Thyroid gland (tissue), 4 donors: ENCODE measurements at regions not wholly inside any gene's neighbourhood (a gene's known extent, or its start where the extent isn't known, plus 50 kb on each side); places are given as distances from the start of the nearest gene placed in this dataset.

Source experiments
- DNase-seq, 2 donors: peaks; one replicate each; pipeline ENCODE4 v3.0.0-alpha.2; 2019
- H3K27ac ChIP-seq, 3 donors: fragments of 200-600 bp; sonication (generic); 1 replicate in 2 of 3; 2 replicates in 1 of 3; pipeline ENCODE4 v1.5.1; 2016 to 2019; ENCODE audit warnings: mild to moderate bottlenecking in 1 of 3, moderate library complexity in 1 of 3
- H3K27me3 ChIP-seq: fragments of 200-600 bp; sonication (generic); one replicate; pipeline ENCODE4 v1.5.1; 2019
- H3K36me3 ChIP-seq, 2 donors: fragments of 200-600 bp; sonication (generic); one replicate each; pipeline ENCODE4 v1.5.1; 2016 to 2019
- H3K4me1 ChIP-seq, 2 donors: fragments of 200-600 bp; sonication (generic); one replicate each; pipeline ENCODE4 v1.5.1; 2017 to 2019
- H3K4me3 ChIP-seq, 3 donors: fragments of 200-600 bp; sonication (generic); replicated peaks in 1 of 3; 1 replicate in 2 of 3; 2 replicates in 1 of 3; pipeline ENCODE4 v1.5.1; 2016; ENCODE audit warnings: mild to moderate bottlenecking in 1 of 3
- H3K9me3 ChIP-seq: fragments of 200-600 bp; sonication (generic); one replicate; pipeline ENCODE4 v1.5.1; 2017
- POLR2A ChIP-seq, 2 donors: fragments of 450-650 bp; IDR thresholded peaks; one replicate each; pipeline ENCODE4 v1.6.1; 2017; ENCODE audit warnings: antibody characterized with exemption in 2 of 2, mild to moderate bottlenecking in 2 of 2, moderate library complexity in 1 of 2
- WGBS, 2 donors: methylation state at CpG; one replicate each; pipeline ENCODE4 v1.1.5; 2017; 5-methylcytosine and 5-hydroxymethylcytosine counted together
- intact Hi-C: fragments of 100-400 bp; cut with DNase I; formaldehyde crosslinking; loops from one replicate; pipeline ENCODE4 v1.15.1; 2023
- TF ChIP-seq, protein P1 (sequence below), 6 experiments: fragments of 200-600 bp in 3 of 6; fragments of 450-650 bp in 3 of 6; sonication (generic) in 3 of 6; IDR thresholded peaks; one replicate each; pipeline ENCODE4 v1.5.1; 2016 to 2019; ENCODE audit warnings: antibody characterized with exemption in 6 of 6, mild to moderate bottlenecking in 2 of 6, inconsistent platforms in 1 of 6, moderate library complexity in 1 of 6

DNA sequence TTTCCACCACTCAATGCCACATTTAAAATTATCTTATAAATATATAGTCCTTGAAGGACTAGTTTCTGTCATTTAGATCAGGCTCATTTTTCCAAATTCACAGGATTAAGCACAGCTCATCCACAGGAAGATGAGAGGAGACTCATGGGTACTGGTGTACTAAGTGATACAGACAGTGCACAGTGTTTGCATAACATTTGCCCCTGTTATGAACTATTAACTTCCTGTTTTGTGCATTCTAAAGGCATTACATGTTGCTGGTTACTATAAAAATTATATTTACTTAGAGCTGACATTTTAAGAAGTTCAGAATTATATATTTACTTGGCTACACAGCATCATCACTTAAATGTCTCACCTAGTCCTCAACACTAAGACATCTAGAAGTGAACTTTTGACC, 772.0 kb downstream of the TECRL start:
- intact Hi-C loops: no loop called here
- no peaks in the 10 kb centered on the region for H3K9me3 ChIP-seq
- DNase-seq: no peak
- no peak for TF ChIP-seq POLR2A (IDR thresholded peaks at IDR 0.05)
- TF ChIP-seq, protein P1, sequence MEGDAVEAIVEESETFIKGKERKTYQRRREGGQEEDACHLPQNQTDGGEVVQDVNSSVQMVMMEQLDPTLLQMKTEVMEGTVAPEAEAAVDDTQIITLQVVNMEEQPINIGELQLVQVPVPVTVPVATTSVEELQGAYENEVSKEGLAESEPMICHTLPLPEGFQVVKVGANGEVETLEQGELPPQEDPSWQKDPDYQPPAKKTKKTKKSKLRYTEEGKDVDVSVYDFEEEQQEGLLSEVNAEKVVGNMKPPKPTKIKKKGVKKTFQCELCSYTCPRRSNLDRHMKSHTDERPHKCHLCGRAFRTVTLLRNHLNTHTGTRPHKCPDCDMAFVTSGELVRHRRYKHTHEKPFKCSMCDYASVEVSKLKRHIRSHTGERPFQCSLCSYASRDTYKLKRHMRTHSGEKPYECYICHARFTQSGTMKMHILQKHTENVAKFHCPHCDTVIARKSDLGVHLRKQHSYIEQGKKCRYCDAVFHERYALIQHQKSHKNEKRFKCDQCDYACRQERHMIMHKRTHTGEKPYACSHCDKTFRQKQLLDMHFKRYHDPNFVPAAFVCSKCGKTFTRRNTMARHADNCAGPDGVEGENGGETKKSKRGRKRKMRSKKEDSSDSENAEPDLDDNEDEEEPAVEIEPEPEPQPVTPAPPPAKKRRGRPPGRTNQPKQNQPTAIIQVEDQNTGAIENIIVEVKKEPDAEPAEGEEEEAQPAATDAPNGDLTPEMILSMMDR (IDR thresholded peaks at IDR 0.05): no peak
- no peak overlapping the region for H3K27ac ChIP-seq
- H3K4me3 ChIP-seq: no peak overlapping the region
- no peaks in the 10 kb centered on the region for H3K36me3 ChIP-seq
- H3K4me1 ChIP-seq: no peaks in the 10 kb centered on the region
- H3K27me3 ChIP-seq: no peaks in the 10 kb centered on the region

DNA sequence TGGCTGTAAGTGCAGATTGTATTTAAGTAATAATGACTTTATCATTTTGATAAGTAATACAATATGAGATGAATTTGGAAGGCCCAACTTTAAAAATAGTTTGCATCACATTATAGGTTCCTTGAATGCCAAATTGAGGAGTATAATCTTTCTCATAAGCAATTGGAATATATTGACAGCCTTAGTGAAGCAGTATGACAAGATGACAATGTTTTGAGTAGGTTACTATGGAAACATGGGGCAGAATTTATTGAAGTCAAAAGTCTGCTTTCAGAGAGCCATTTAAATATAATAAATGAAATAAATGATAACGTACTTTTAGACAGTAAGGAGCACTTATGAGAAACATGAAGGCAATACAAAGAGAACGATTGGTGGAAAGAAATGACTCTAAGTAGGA, 776.4 kb downstream of the TECRL start:
- intact Hi-C loops: no loop called here
- Histone ChIP-seq H3K27ac (no peak overlapping the region), H3K9me3 (no peaks in the 10 kb centered on the region), H3K4me1 (no peaks in the 10 kb centered on the region), H3K36me3 (no peaks in the 10 kb centered on the region), H3K4me3 (no peak overlapping the region), H3K27me3 (no peaks in the 10 kb centered on the region)
- WGBS, 2 donors: 85 to 90% methylated on average over 2 of the region's 2 CpGs
- no peak for DNase-seq
- TF ChIP-seq POLR2A (IDR thresholded peaks at IDR 0.05): no peak
- TF ChIP-seq, protein P1 (IDR thresholded peaks at IDR 0.05): no peak

DNA sequence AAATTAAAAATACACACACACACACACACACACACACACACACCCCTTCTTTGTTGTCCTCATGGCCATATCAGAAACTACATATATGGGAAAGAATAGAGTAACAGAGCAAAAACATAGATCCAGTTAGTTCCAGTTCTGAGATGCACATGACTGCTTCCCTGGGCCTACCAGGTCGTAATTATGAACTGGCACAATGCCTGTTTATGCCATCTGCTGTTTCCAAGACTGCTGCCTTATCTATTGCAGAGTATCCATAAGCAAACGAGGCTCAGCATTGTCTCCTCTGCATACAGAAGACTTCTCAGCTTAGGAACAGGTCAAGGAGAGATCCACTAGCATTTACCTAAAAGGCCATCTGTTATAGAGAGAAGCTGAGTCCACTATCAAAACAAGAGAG, 789.0 kb downstream of the TECRL start:
- Histone ChIP-seq H3K4me3 (no peak overlapping the region), H3K27me3 (no peaks in the 10 kb centered on the region), H3K4me1 (no peaks in the 10 kb centered on the region), H3K27ac (no peak overlapping the region), H3K9me3 (no peaks in the 10 kb centered on the region), H3K36me3 (no peaks in the 10 kb centered on the region)
- DNase-seq: no peak
- intact Hi-C loops: no loop called here
- TF ChIP-seq POLR2A (IDR thresholded peaks at IDR 0.05): no peak
- TF ChIP-seq, protein P1 (IDR thresholded peaks at IDR 0.05): no peak
- WGBS, 2 donors: 22 to 24% methylated on average over 2 of the region's 2 CpGs

DNA sequence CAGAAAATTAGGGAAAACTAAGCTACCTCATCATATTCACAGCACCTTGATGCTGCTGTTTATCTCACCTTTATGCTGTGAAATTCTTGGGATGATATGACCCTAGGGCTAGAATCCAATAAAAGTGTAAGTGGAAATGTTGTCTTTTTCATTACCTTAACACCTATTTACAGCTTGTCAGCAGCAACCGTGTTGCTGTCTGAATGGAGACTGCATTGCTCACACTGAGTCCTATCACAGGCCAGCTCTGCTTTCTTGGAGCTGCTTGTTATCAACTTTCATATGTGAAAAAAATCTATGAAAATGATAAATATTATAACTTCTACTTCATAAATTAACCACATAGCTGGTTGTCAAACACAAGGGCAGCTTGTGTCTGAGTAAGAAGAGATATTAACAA, 789.5 kb downstream of the TECRL start:
- intact Hi-C loops: no loop called here

DNA sequence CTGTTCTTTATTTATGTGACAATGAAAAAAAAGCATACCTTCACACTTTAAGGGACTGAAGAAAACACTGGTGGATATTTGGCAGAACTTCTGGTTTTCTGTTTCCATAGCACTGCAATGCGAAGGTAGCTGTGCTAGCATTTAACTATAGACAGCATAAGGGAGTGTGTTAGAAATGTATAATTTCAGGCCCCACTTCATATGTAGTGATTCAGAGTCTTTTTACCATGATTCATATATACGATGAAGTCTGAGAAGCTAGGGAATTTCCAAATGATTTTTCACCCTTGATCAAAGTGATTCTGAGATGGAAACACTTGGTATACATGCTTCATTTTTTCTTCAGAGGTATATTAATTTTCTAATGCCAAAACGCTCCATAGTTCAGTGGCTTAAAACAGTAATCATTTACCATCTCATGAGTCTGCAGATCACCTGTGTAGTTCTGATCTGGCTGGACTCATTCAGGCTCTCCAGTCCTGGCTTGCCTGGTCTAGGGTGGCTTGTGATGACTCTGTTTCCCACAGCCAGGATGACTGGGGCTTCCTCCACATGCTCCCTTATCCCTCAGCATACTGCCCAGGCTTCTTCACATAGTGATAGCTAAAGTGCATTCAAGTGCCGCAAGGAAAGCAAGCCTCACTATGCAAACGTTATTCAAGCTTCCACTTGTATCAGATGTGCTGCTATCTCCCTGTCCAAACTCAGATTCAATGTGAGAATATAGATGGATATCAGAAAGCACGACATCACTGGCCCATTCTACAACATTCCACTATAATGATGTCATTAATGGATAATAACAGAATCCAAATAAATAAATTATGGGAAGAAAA, 790.1 kb downstream of the TECRL start:
- Histone ChIP-seq H3K36me3 (no peaks in the 10 kb centered on the region), H3K4me1 (no peaks in the 10 kb centered on the region), H3K9me3 (no peaks in the 10 kb centered on the region), H3K27me3 (no peaks in the 10 kb centered on the region), H3K4me3 (no peak overlapping the region), H3K27ac (no peak overlapping the region)
- DNase-seq: no peak
- intact Hi-C loops: no loop called here
- 43 to 44% methylated on average over 6 of the region's 6 CpGs for whole genome bisulfite sequencing, 2 donors
- TF ChIP-seq, protein P1 (IDR thresholded peaks at IDR 0.05): no peak
- TF ChIP-seq POLR2A (IDR thresholded peaks at IDR 0.05): no peak

More for the DNA sequence above, 789.5 kb downstream of the TECRL start:
- H3K27me3 ChIP-seq: no peaks in the 10 kb centered on the region
- no peak overlapping the region for H3K27ac ChIP-seq
- H3K9me3 ChIP-seq: no peaks in the 10 kb centered on the region
- DNase-seq: no peak
- no peaks in the 10 kb centered on the region for H3K36me3 ChIP-seq
- no peaks in the 10 kb centered on the region for H3K4me1 ChIP-seq
- H3K4me3 ChIP-seq: no peak overlapping the region
- TF ChIP-seq POLR2A (IDR thresholded peaks at IDR 0.05): no peak
- TF ChIP-seq, protein P1 (IDR thresholded peaks at IDR 0.05): no peak
- WGBS, 2 donors: 41 to 58% methylated on average over 1 of the region's 1 CpG
